IPS-20b (cell line): ENCODE measurements at regions not wholly inside any gene's neighbourhood (a gene's known extent, or its start where the extent isn't known, plus 50 kb on each side); places are given as distances from the start of the nearest gene placed in this dataset.

ENCODE experiments used
- H3K27ac ChIP-seq: one replicate; pipeline ENCODE4 v1.5.1; 2013; ENCODE audit warnings: low read length
- H3K27me3 ChIP-seq: 2 replicates; pipeline ENCODE4 v1.6.1; 2013; ENCODE audit warnings: mild to moderate bottlenecking, low read length, inconsistent platforms; ENCODE audit not compliant: insufficient read depth
- H3K36me3 ChIP-seq: 2 replicates; pipeline ENCODE4 v1.6.1; 2013; ENCODE audit warnings: low read depth, mild to moderate bottlenecking, inconsistent platforms, low read length, moderate library complexity; ENCODE audit not compliant: insufficient read depth
- H3K4me1 ChIP-seq: 2 replicates; pipeline ENCODE4 v1.6.1; 2013; ENCODE audit warnings: mild to moderate bottlenecking, control low read depth, inconsistent platforms, low read length, moderate library complexity; ENCODE audit not compliant: insufficient read depth
- H3K4me3 ChIP-seq: 2 replicates; pipeline ENCODE4 v1.5.1; 2013; ENCODE audit warnings: mild to moderate bottlenecking, low read length, inconsistent platforms
- H3K9ac ChIP-seq: 2 replicates; pipeline ENCODE4 v1.6.1; 2013; ENCODE audit warnings: low read depth, mild to moderate bottlenecking, inconsistent platforms, low read length, moderate library complexity
- H3K9me3 ChIP-seq: 2 replicates; pipeline ENCODE4 v1.6.1; 2013; ENCODE audit warnings: mild to moderate bottlenecking, low read depth, low read length, inconsistent platforms; ENCODE audit not compliant: insufficient read depth

- Histone ChIP-seq H3K27ac (no peak overlapping the region), H3K4me3 (no peak overlapping the region), H3K27me3 (no peaks in the 10 kb centered on the region), H3K9me3 (peaks cover 8% of the 10 kb centered on the region; the same call in 1 of the 2 replicates), H3K9ac (no peak overlapping the region), H3K4me1 (0 out of 2 replicates have a peak, but pooled peaks cover 3% of the 10 kb centered on the region), H3K36me3 (no peaks in the 10 kb centered on the region)
Observed at GRCh38 chr12:89051065-89051677, 301.1 kb downstream of the DUSP6 start.

GRCh38 chr12:89047856-89048418, 304.4 kb downstream of the DUSP6 start:
- H3K36me3 ChIP-seq, result no peaks in the 10 kb centered on the region
- H3K4me3 ChIP-seq, result no peak overlapping the region
- peaks cover 6% of the 10 kb centered on the region; the same call in 1 of the 2 replicates for H3K9me3 ChIP-seq
- no peak overlapping the region for H3K9ac ChIP-seq
- 0 out of 2 replicates have a peak, but pooled peaks cover 3% of the 10 kb centered on the region for H3K4me1 ChIP-seq
- no peak overlapping the region for H3K27ac ChIP-seq
- H3K27me3 ChIP-seq, result no peaks in the 10 kb centered on the region

- Histone ChIP-seq H3K36me3 (no peaks in the 10 kb centered on the region), H3K9me3 (no peaks in the 10 kb centered on the region), H3K4me1 (no peaks in the 10 kb centered on the region), H3K27ac (no peak overlapping the region), H3K9ac (no peak overlapping the region), H3K4me3 (no peak overlapping the region), H3K27me3 (no peaks in the 10 kb centered on the region)
Observed at GRCh38 chr12:89041078-89041477, 311.2 kb downstream of the DUSP6 start.

- Histone ChIP-seq H3K27me3 (no peaks in the 10 kb centered on the region), H3K9me3 (no peaks in the 10 kb centered on the region), H3K4me3 (no peak overlapping the region), H3K4me1 (no peaks in the 10 kb centered on the region), H3K9ac (no peak overlapping the region), H3K27ac (no peak overlapping the region), H3K36me3 (no peaks in the 10 kb centered on the region)
Observed at GRCh38 chr12:89040146-89040964, 311.9 kb downstream of the DUSP6 start.

- Histone ChIP-seq H3K27me3 (no peaks in the 10 kb centered on the region), H3K9ac (no peak overlapping the region), H3K27ac (no peak overlapping the region)
Observed at GRCh38 chr12:89038831-89039512, 313.3 kb downstream of the DUSP6 start.

GRCh38 chr12:89033062-89033461, 319.2 kb downstream of the DUSP6 start:
- no peaks in the 10 kb centered on the region for H3K4me1 ChIP-seq
- H3K9ac ChIP-seq, result no peak overlapping the region
- no peak overlapping the region for H3K27ac ChIP-seq
- no peaks in the 10 kb centered on the region for H3K9me3 ChIP-seq
- no peaks in the 10 kb centered on the region for H3K27me3 ChIP-seq
- H3K36me3 ChIP-seq, result no peaks in the 10 kb centered on the region
- no peak overlapping the region for H3K4me3 ChIP-seq

More at GRCh38 chr12:89038831-89039512, 313.3 kb downstream of the DUSP6 start:
- H3K36me3 ChIP-seq, result no peaks in the 10 kb centered on the region
- H3K4me1 ChIP-seq, result no peaks in the 10 kb centered on the region
- H3K9me3 ChIP-seq, result no peaks in the 10 kb centered on the region
- H3K4me3 ChIP-seq, result no peak overlapping the region

- Histone ChIP-seq H3K9ac (no peak overlapping the region), H3K4me1 (no peaks in the 10 kb centered on the region), H3K9me3 (no peaks in the 10 kb centered on the region), H3K4me3 (no peak overlapping the region), H3K36me3 (no peaks in the 10 kb centered on the region), H3K27me3 (no peaks in the 10 kb centered on the region), H3K27ac (no peak overlapping the region)
Observed at GRCh38 chr12:89029961-89030360, 322.3 kb downstream of the DUSP6 start.

- no peak overlapping the region for H3K27ac ChIP-seq
- no peaks in the 10 kb centered on the region for H3K27me3 ChIP-seq
- H3K9ac ChIP-seq, result no peak overlapping the region
- H3K4me3 ChIP-seq, result no peak overlapping the region
- no peaks in the 10 kb centered on the region for H3K4me1 ChIP-seq
- H3K36me3 ChIP-seq, result no peaks in the 10 kb centered on the region
- H3K9me3 ChIP-seq, result no peaks in the 10 kb centered on the region
Observed at GRCh38 chr12:89024580-89024979, 327.7 kb downstream of the DUSP6 start.

- Histone ChIP-seq H3K36me3 (no peaks in the 10 kb centered on the region), H3K27me3 (no peaks in the 10 kb centered on the region), H3K9ac (no peak overlapping the region), H3K4me1 (no peaks in the 10 kb centered on the region), H3K27ac (no peak overlapping the region), H3K9me3 (no peaks in the 10 kb centered on the region), H3K4me3 (no peak overlapping the region)
Observed at GRCh38 chr12:89023936-89024335, 328.4 kb downstream of the DUSP6 start.

GRCh38 chr12:89020689-89021088, 331.6 kb downstream of the DUSP6 start:
- Histone ChIP-seq H3K27ac (no peak overlapping the region), H3K9ac (no peak overlapping the region), H3K9me3 (no peaks in the 10 kb centered on the region), H3K27me3 (no peaks in the 10 kb centered on the region), H3K36me3 (no peaks in the 10 kb centered on the region), H3K4me3 (no peak overlapping the region), H3K4me1 (no peaks in the 10 kb centered on the region)

- Histone ChIP-seq H3K9me3 (no peaks in the 10 kb centered on the region), H3K36me3 (no peaks in the 10 kb centered on the region), H3K27ac (no peak overlapping the region), H3K4me1 (no peaks in the 10 kb centered on the region), H3K27me3 (no peaks in the 10 kb centered on the region), H3K4me3 (no peak overlapping the region), H3K9ac (no peak overlapping the region)
Observed at GRCh38 chr12:89020121-89020480, 332.2 kb downstream of the DUSP6 start.
